GM18867 (cell line): ENCODE measurements at regions not wholly inside any gene's neighbourhood (a gene's known extent, or its start where the extent isn't known, plus 50 kb on each side); places are given as distances from the start of the nearest gene placed in this dataset.

Experiments used
- ATAC-seq: cut with Tn5 transposase; IDR thresholded peaks from one replicate; pipeline ENCODE4 v1.9.1; 2021; ENCODE audit warnings: mild to moderate bottlenecking, moderate library complexity; ENCODE audit not compliant: unreplicated experiment

GRCh38 chr22:49499433-49500075 is 328.1 kb downstream of the BRD1 start:
- ATAC-seq = no peak

- ATAC-seq = no peak
Measured at GRCh38 chr22:49497266-49497665, 330.4 kb downstream of the BRD1 start.

- ATAC-seq = no peak
Measured at GRCh38 chr22:49494555-49494954, 333.1 kb downstream of the BRD1 start.

GRCh38 chr22:49492741-49493251 is 334.9 kb downstream of the BRD1 start:
- no peak for ATAC-seq

GRCh38 chr22:49492308-49492707 is 335.4 kb downstream of the BRD1 start:
- no peak for ATAC-seq

- ATAC-seq = no peak
Measured at GRCh38 chr22:49491726-49492125, 335.9 kb downstream of the BRD1 start.

GRCh38 chr22:49491221-49491635 is 336.4 kb downstream of the BRD1 start:
- ATAC-seq = no peak

- ATAC-seq = no peak
Measured at GRCh38 chr22:49490692-49491091, 337.0 kb downstream of the BRD1 start.

GRCh38 chr22:49489821-49490220 is 337.9 kb downstream of the BRD1 start:
- ATAC-seq = no peak

- ATAC-seq = no peak
Measured at GRCh38 chr22:49488943-49489342, 338.7 kb downstream of the BRD1 start.

- ATAC-seq = no peak
Measured at GRCh38 chr22:49487950-49488349, 339.7 kb downstream of the BRD1 start.

- ATAC-seq = no peak
Measured at GRCh38 chr22:49486225-49486624, 341.4 kb downstream of the BRD1 start.

GRCh38 chr22:49483946-49484345 is 343.7 kb downstream of the BRD1 start:
- no peak for ATAC-seq

GRCh38 chr22:49483281-49483870 is 344.3 kb downstream of the BRD1 start:
- no peak for ATAC-seq

GRCh38 chr22:49482811-49483210 is 344.9 kb downstream of the BRD1 start:
- no peak for ATAC-seq

GRCh38 chr22:49481659-49482399 is 345.8 kb downstream of the BRD1 start:
- no peak for ATAC-seq

GRCh38 chr22:49480896-49481658 is 346.6 kb downstream of the BRD1 start:
- no peak for ATAC-seq

- ATAC-seq = no peak
Measured at GRCh38 chr22:49480331-49480730, 347.3 kb downstream of the BRD1 start.

- no peak for ATAC-seq
Measured at GRCh38 chr22:49479566-49479965, 348.1 kb downstream of the BRD1 start.

- ATAC-seq = no peak
Measured at GRCh38 chr22:49476800-49477400, 350.8 kb downstream of the BRD1 start.

- no peak for ATAC-seq
Measured at GRCh38 chr22:49476176-49476575, 351.5 kb downstream of the BRD1 start.
